ENCODE measurements at regions not wholly inside any gene's neighbourhood (a gene's known extent, or its start where the extent isn't known, plus 50 kb on each side); places are given as distances from the start of the nearest gene placed in this dataset.

DNA sequence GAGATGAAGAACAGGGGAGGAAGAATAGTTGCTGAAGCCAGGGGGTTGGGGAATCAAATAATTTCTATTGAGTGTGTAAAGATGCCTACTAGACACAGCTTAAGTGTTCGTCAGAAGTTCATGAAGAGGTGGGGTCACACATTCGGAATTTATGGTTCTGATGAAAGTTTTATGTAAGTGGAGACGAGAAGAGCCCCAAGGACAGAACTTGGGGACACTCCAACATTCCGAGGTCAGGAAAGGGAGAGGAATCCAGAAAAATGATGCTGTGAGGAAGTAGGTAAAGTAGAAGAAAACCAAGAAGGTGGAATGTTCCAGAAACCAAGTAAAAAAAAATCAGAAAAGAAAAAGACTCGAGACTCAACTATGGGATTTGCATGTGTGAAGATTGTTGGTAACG is 272.5 kb downstream of the SIPA1L2 start:
- Histone ChIP-seq H3K9me3 (replicated peaks; ENCODE audit: control insufficient read depth, insufficient read depth, low read depth, low read length) (no peaks in the 10 kb centered on the region), H3K36me3 (ENCODE audit: control insufficient read depth, insufficient read depth, low read length) (no peaks in the 10 kb centered on the region), H3K4me1 (replicated peaks in 1 of 2; ENCODE audit: control insufficient read depth in 2 of 2, insufficient read depth in 2 of 2, low read length in 2 of 2) (no peaks in the 10 kb centered on the region), H3K27me3 (ENCODE audit: control insufficient read depth in 2 of 2, insufficient read depth in 2 of 2, low read length in 2 of 2) (no peaks in the 10 kb centered on the region), H3K27ac (ENCODE audit: extremely low read depth, low read depth, low read length) (no peak overlapping the region), H3K4me2 (ENCODE audit: insufficient read depth, low read length) (no peak overlapping the region), H4K20me1 (replicated peaks; ENCODE audit: control insufficient read depth, insufficient read depth, low read length) (no peaks in the 10 kb centered on the region), H3K9ac (ENCODE audit: insufficient read depth in 1 of 2, low read depth in 2 of 2, low read length in 2 of 2) (no peak overlapping the region), H2AFZ (ENCODE audit: low read depth, low read length) (no peak overlapping the region), H3K79me2 (ENCODE audit: control insufficient read depth, insufficient read depth, low read length) (no peaks in the 10 kb centered on the region), H3K9me1 (ENCODE audit: control insufficient read depth, insufficient read depth, low read length) (no peaks in the 10 kb centered on the region), H3K4me3 (no peak overlapping the region)
- CTCF ChIA-PET (ENCODE audit: low intra/inter-chr PET ratio): no interaction called here
- ATAC-seq: no peak
- intact Hi-C loops (cut with micrococcal nuclease): no loop called here
- TF ChIP-seq TSC22D4 (tag; IDR thresholded peaks at IDR 0.05): no peak
- TF ChIP-seq, protein P1, sequence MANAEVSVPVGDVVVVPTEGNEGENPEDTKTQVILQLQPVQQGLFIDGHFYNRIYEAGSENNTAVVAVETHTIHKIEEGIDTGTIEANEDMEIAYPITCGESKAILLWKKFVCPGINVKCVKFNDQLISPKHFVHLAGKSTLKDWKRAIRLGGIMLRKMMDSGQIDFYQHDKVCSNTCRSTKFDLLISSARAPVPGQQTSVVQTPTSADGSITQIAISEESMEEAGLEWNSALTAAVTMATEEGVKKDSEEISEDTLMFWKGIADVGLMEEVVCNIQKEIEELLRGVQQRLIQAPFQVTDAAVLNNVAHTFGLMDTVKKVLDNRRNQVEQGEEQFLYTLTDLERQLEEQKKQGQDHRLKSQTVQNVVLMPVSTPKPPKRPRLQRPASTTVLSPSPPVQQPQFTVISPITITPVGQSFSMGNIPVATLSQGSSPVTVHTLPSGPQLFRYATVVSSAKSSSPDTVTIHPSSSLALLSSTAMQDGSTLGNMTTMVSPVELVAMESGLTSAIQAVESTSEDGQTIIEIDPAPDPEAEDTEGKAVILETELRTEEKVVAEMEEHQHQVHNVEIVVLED (CRISPR knock-in tag; IDR thresholded peaks at IDR 0.05): no peak
- TF ChIP-seq SPI1 (IDR thresholded peaks at IDR 0.05; ENCODE audit: borderline replicate concordance, low read depth, low read length): no peak
- TF ChIP-seq ZNF121 (CRISPR knock-in tag; conservative IDR thresholded peaks at IDR 0.05): no peak
- TF ChIP-seq TRIM28 (IDR thresholded peaks at IDR 0.05): no peak
- no peak for TF ChIP-seq ZNF785 (CRISPR knock-in tag; IDR thresholded peaks at IDR 0.05)
- TF ChIP-seq, protein P2, sequence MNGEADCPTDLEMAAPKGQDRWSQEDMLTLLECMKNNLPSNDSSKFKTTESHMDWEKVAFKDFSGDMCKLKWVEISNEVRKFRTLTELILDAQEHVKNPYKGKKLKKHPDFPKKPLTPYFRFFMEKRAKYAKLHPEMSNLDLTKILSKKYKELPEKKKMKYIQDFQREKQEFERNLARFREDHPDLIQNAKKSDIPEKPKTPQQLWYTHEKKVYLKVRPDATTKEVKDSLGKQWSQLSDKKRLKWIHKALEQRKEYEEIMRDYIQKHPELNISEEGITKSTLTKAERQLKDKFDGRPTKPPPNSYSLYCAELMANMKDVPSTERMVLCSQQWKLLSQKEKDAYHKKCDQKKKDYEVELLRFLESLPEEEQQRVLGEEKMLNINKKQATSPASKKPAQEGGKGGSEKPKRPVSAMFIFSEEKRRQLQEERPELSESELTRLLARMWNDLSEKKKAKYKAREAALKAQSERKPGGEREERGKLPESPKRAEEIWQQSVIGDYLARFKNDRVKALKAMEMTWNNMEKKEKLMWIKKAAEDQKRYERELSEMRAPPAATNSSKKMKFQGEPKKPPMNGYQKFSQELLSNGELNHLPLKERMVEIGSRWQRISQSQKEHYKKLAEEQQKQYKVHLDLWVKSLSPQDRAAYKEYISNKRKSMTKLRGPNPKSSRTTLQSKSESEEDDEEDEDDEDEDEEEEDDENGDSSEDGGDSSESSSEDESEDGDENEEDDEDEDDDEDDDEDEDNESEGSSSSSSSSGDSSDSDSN (IDR thresholded peaks at IDR 0.05; ENCODE audit: borderline replicate concordance in 1 of 2, low read depth in 2 of 2, low read length in 2 of 2): no peak
- WGBS (ENCODE audit: insufficient coverage, low coverage, missing lambda C conversion rate): 0% methylated on average over 6 of the region's 6 CpGs
- BruUV-seq (replicated peaks): no TSS peak
- no peak for DNase-seq (ENCODE audit: extremely low read depth in 1 of 4, low spot score in 3 of 4)
- in situ Hi-C loops (cut with MboI): no loop called here
- no peak for FAIRE-seq
- POLR2A ChIA-PET: no interaction called here

Data from K562 (cell line).